Esophagus squamous epithelium (tissue), 4 donors: ENCODE measurements at regions not wholly inside any gene's neighbourhood (a gene's known extent, or its start where the extent isn't known, plus 50 kb on each side); places are given as distances from the start of the nearest gene placed in this dataset.

Experiments used
- POLR2A ChIP-seq, 4 donors: fragments of 450-650 bp; IDR thresholded peaks; one replicate each; pipeline ENCODE4 v1.6.1; 2017; ENCODE audit warnings: antibody characterized with exemption in 4 of 4, mild to moderate bottlenecking in 4 of 4, moderate library complexity in 3 of 4
- TF ChIP-seq, protein P1 (sequence below), 6 experiments: fragments of 450-650 bp in 4 of 6; fragments of 200-600 bp in 2 of 6; sonication (generic) in 2 of 6; IDR thresholded peaks; one replicate each; pipeline ENCODE4 v1.5.1; 2016 to 2019; ENCODE audit warnings: antibody characterized with exemption in 6 of 6, mild to moderate bottlenecking in 4 of 6, moderate library complexity in 4 of 6

DNA sequence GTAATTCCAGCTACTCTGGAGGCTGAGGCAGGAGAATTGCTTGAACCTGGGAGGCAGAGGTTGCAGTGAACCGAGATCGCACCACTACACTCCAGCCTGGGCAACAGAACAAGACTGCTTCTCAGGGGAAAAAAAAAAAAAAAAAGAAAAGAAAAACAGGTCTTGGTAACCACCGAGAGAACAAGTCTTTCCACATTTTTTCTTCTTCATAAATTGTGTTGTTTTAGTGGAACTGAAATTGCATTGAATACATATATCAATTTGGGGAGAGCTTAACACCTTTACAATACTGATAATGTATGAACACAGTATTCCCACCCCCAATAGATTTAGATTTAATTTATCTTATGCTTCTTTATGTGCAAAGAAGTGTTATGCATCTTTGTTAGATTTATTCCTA lies 70.0 kb upstream of the PLEKHG1 start:
- TF ChIP-seq POLR2A (IDR thresholded peaks at IDR 0.05), result no peak
- TF ChIP-seq, protein P1, sequence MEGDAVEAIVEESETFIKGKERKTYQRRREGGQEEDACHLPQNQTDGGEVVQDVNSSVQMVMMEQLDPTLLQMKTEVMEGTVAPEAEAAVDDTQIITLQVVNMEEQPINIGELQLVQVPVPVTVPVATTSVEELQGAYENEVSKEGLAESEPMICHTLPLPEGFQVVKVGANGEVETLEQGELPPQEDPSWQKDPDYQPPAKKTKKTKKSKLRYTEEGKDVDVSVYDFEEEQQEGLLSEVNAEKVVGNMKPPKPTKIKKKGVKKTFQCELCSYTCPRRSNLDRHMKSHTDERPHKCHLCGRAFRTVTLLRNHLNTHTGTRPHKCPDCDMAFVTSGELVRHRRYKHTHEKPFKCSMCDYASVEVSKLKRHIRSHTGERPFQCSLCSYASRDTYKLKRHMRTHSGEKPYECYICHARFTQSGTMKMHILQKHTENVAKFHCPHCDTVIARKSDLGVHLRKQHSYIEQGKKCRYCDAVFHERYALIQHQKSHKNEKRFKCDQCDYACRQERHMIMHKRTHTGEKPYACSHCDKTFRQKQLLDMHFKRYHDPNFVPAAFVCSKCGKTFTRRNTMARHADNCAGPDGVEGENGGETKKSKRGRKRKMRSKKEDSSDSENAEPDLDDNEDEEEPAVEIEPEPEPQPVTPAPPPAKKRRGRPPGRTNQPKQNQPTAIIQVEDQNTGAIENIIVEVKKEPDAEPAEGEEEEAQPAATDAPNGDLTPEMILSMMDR (IDR thresholded peaks at IDR 0.05), result no peak
